ENCODE measurements at regions not wholly inside any gene's neighbourhood (a gene's known extent, or its start where the extent isn't known, plus 50 kb on each side); places are given as distances from the start of the nearest gene placed in this dataset.
A peak's percentile ranks its signal among the peaks of the same experiment; 100 is the strongest.
"Not testable (repeated sequence)": the region's sequence is repeated elsewhere in the genome, so short reads cannot be mapped to it uniquely, and the experiment has no call there.

GRCh38 chr2:173532732-173533531, 178.3 kb downstream of the CDCA7 start:
- not testable (repeated sequence) for DNase-seq (ENCODE audit: low read depth, low spot score); H3K4me3 ChIP-seq (ENCODE audit: low read length)

DNA sequence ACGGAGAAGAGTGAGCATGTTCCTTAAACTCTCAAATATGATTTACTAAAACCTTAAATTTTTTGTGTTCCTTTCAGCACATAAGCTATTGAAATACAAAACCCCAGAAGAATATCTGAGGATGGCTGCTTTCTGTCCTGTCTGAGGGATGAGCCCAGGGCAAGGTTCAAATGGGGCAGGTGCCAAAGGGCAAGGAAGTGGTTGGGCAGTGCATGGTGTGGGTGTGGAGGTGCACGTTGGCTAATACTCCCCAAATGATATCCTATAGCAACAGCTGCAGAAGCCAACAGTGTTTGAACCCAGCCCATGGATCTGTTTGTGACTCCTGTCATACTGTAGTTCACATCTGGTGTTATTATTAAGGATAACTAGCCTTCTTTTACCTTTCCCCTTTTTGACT, 183.0 kb downstream of the CDCA7 start:
- no peak for DNase-seq (ENCODE audit: low read depth, low spot score)
- H3K4me3 ChIP-seq (ENCODE audit: low read length) = no peak overlapping the region

DNA sequence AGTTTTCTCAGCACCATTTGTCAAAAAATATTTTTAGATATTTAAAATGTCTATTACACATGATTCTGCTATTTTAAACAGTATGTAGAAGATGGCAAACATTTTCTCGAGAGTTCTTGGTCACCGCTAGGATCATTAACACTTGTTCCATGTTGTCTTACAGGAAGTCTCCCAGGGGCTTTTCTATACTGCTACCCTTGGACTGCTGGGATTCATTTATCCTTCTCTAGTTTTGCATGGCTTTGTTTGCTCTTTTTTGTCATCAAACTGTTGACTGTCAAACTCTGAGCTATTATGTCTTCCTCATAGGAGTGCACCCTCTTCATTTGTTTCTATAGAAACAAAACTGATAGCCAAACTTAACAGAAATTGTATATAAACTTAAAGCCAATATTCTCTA, 184.9 kb downstream of the CDCA7 start:
- no peak for DNase-seq (ENCODE audit: low read depth, low spot score)
- no peak overlapping the region for H3K4me3 ChIP-seq (ENCODE audit: low read length)

DNA sequence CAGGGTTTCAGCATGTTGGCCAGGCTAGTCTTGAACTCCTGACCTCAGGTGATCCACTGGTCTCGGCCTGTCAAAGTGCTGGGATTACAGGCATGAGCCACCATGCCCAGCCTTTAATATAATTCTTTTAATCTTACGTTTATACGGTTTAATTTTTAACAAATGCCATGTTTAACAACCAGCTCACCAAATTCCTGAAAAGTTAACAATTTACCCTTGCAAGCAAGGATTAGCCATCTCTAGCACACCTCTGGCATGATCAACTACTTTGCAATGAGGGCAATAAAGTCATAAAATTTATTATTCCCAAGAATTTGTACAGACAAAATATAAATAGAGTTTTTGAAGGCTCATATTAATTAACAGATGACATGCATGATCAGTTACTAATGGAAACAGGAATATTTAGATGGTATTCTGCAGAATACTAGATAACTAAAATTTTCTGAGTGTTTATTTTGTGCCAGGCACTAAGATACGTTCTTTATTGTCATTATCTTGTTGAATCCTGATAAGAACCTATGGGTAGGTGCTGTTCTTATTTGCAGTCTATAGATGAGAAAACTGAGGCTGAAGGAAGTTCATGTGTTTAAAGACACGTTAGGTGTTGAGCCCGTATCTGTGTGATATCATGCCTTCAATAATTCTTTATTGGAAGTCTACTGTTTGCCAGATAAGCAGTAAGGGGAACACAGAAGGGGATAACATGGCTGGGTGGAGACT, 190.1 kb downstream of the CDCA7 start:
- H3K4me3 ChIP-seq (ENCODE audit: low read length) = no peak overlapping the region
- no peak for DNase-seq (ENCODE audit: low read depth, low spot score)

- DNase-seq (ENCODE audit: low read depth, low spot score) = peak; percentile 53
- no peak overlapping the region for H3K4me3 ChIP-seq (ENCODE audit: low read length)
Measured at GRCh38 chr2:173545364-173545763, 190.7 kb downstream of the CDCA7 start.

DNA sequence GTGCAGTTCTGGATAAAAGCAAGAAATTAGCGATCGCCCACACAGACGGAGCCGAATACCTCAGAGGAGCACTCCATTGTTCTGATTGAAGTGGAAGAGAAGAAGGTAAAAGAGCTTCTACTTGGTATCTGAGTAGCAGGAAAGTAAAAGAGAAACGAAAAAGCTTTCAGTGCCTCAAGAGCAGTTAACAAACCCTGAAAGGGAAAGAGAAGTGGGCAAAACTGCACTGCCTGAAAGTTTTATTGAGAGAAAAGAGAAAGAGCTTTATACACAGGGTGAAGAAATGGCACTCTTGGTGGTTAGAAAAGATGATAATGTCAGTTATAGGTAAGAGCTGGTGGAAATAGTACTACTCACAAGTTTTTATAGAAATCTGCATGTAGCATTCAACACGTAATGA, 192.8 kb downstream of the CDCA7 start:
- H3K4me3 ChIP-seq (ENCODE audit: low read length) = no peak overlapping the region
- no peak for DNase-seq (ENCODE audit: low read depth, low spot score)

DNA sequence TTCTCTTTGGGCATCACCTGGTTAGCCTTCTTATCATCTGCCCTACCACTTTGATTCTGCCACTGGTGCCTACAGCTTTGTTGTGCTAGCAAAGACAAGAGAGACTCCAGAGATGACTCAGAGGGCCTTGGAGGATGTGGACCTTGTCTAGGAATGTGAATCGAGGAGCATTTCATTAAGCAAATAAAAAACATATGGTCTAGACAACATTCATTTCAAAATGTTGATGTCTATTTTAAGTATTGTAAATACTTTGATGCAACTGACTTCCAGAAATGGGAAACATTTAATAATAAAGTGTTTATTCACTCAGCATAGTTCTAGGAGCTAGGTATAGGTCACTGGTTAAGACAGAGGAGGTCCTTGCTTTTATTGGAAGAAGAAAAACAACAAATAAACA, 195.5 kb downstream of the CDCA7 start:
- no peak overlapping the region for H3K4me3 ChIP-seq (ENCODE audit: low read length)
- no peak for DNase-seq (ENCODE audit: low read depth, low spot score)

DNA sequence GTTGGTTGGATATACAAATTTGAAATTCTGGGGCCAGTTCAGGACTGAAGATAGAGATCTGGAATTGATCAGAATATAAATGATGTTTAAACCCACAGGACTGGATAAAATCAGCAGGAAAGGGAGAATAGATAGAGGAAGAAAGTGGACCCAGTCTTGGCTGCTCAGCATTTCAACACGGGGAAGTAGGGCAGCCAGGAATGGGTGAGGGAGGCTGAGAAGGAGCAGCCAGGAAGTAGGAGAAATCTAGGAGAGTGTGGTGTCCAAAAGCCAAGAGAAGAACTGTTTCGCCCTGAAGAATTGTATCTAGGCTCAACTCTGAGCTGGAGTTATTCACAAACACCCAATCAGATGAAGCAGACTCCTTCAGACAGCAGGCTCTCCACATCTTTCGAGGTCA, 197.9 kb downstream of the CDCA7 start:
- no peak for DNase-seq (ENCODE audit: low read depth, low spot score)
- no peak overlapping the region for H3K4me3 ChIP-seq (ENCODE audit: low read length)

- DNase-seq (ENCODE audit: low read depth, low spot score) = no peak
- H3K4me3 ChIP-seq (ENCODE audit: low read length) = no peak overlapping the region
Measured at GRCh38 chr2:173553593-173553992, 198.9 kb downstream of the CDCA7 start.

- H3K4me3 ChIP-seq (ENCODE audit: low read length) = no peak overlapping the region
- no peak for DNase-seq (ENCODE audit: low read depth, low spot score)
Measured at GRCh38 chr2:173555833-173556232, 201.2 kb downstream of the CDCA7 start.

DNA sequence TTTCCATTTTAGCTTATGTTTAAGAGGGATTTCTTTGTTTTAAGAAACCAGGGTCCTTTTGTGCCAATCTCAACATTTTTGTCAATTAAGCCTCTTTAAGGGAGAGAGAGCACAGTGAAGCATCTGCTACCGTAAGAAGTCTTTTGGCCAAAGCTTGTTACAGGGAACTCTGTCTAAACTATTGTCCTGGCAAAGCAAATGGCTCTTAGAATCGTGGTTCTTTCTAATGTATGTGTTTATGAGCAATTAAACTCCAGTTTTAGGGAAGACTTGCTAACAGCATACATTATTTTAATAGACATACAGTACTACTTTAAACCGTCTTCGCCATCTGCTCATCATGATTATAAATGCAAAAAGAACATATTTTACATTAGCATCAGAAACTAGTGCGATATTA, 202.1 kb downstream of the CDCA7 start:
- DNase-seq (ENCODE audit: low read depth, low spot score) = no peak
- no peak overlapping the region for H3K4me3 ChIP-seq (ENCODE audit: low read length)

DNA sequence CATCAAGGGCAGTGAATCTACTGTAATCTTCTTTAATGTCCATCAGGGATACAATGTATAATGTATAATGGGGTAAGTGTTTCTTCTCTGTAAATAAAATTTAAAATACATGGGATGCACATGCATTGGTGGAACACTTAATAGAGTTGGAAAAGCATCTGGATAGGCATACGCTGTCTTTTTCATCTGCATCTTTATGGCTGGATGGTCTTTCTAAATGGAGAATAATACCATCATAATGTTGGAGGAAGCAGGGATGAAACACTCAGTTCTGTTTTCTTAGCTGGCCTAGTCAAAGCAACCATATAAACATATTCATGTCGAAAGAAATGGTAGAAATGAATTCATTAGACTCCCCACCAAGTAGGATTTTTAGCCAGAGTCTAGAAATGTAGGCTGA, 202.8 kb downstream of the CDCA7 start:
- H3K4me3 ChIP-seq (ENCODE audit: low read length) = no peak overlapping the region
- no peak for DNase-seq (ENCODE audit: low read depth, low spot score)

GRCh38 chr2:173567493-173567892, 212.8 kb downstream of the CDCA7 start:
- DNase-seq (ENCODE audit: low read depth, low spot score) = no peak
- H3K4me3 ChIP-seq (ENCODE audit: low read length) = no peak overlapping the region

DNA sequence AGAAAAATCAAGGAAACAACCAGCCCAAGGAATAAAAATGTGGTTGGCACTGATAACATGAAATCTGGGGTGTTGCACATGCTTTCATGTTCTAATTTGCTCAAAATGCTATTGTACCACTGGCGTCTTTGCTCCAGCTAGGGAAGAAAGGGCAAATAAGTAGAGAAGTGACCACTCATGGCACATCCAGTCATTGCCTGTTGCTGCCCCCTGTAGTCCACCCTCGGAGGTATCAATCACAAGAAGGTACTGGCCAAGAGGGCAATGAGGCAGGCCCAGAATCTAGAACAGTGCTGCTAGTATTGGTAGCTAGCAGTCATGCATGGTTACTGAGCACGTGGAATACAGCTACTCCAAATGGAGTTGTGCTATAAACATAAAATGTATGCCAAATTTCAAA, 213.4 kb downstream of the CDCA7 start:
- DNase-seq (ENCODE audit: low read depth, low spot score) = no peak
- H3K4me3 ChIP-seq (ENCODE audit: low read length) = no peak overlapping the region

GRCh38 chr2:173571021-173571821, 216.5 kb downstream of the CDCA7 start:
- no peak overlapping the region for H3K4me3 ChIP-seq (ENCODE audit: low read length)
- no peak for DNase-seq (ENCODE audit: low read depth, low spot score)

- no peak overlapping the region for H3K4me3 ChIP-seq (ENCODE audit: low read length)
- no peak for DNase-seq (ENCODE audit: low read depth, low spot score)
Measured at GRCh38 chr2:173571887-173572680, 217.4 kb downstream of the CDCA7 start.

DNA sequence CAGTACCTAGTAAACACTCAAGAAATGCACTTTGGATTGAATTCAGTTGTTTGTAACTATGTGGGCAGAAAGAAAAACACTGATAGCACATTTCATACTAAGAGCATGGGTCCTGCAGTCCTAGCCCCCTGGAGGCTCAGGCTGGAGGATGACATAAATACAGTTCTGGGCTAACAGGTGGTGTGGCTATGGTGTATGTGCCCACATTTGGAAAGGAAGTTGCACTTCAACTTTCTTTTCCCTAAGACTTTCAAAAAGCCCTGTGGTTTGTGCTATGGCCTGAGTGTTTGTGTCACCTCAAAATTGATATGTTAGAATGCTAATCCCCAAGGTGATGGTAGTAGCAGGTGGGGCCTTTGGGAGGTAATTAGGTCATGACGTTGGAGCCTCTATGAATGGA, 218.2 kb downstream of the CDCA7 start:
- DNase-seq (ENCODE audit: low read depth, low spot score) = peak; percentile 46
- H3K4me3 ChIP-seq (ENCODE audit: low read length) = no peak overlapping the region

- DNase-seq (ENCODE audit: low read depth, low spot score); H3K4me3 ChIP-seq (ENCODE audit: low read length): not testable (repeated sequence)
Measured at GRCh38 chr2:173573782-173574181, 219.1 kb downstream of the CDCA7 start.

All from Jurkat, Clone E6-1 (cell line).